ENCODE measurements at regions not wholly inside any gene's neighbourhood (a gene's known extent, or its start where the extent isn't known, plus 50 kb on each side); places are given as distances from the start of the nearest gene placed in this dataset.

DNA sequence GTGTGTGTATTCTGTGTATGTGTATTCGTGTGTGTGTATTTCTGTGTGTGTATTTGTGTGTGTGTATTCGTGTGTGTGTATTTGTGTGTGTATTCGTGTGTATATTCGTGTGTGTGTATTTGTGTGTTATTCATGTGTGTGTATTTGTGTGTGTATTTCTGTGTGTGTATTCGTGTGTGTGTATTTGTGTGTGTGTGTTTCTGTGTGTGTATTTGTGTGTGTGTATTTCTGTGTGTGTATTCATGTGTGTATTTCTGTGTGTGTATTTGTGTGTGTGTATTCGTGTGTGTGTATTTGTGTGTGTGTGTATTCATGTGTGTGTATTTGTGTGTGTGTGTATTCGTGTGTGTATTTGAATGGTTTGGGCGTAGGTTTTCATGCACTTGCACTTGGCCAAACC is 405.4 kb downstream of the SOX2 start:
- in situ Hi-C loops (cut with HindIII; ENCODE audit: low pct_unique_long_range_greater_than_20kb, low sequenced_read_pairs) (no loop called here), intact Hi-C loops (cut with micrococcal nuclease; ENCODE audit: unreplicated experiment) (no loop called here)
- Histone ChIP-seq H3K27me3 (ENCODE audit: control insufficient read depth, insufficient read depth, low read length) (no peaks in the 10 kb centered on the region), H3K27ac (ENCODE audit: low read length) (no peak overlapping the region), H3K9me3 (ENCODE audit: control insufficient read depth, insufficient read depth, low read depth, low read length) (no peaks in the 10 kb centered on the region), H3K36me3 (ENCODE audit: control insufficient read depth, insufficient read depth, low read length) (no peaks in the 10 kb centered on the region), H3K4me3 (ENCODE audit: low read depth in 2 of 2, low read length in 2 of 2) (no peak overlapping the region), H3K4me1 (ENCODE audit: control insufficient read depth, insufficient read depth, low read length) (no peaks in the 10 kb centered on the region)
- DNase-seq (ENCODE audit: low read depth, low spot score): no peak
- ChIA-PET CTCF (no interaction called here), POLR2A (no interaction called here)
- BruUV-seq (replicated peaks): no TSS peak
- ATAC-seq: no peak
- no peak for TF ChIP-seq SIN3A (IDR thresholded peaks at IDR 0.05; ENCODE audit: borderline replicate concordance, insufficient read depth, low read depth, low read length)
- no peak for TF ChIP-seq POLR2AphosphoS5 (IDR thresholded peaks at IDR 0.05; ENCODE audit: low read depth, low read length)
- TF ChIP-seq, protein P1, sequence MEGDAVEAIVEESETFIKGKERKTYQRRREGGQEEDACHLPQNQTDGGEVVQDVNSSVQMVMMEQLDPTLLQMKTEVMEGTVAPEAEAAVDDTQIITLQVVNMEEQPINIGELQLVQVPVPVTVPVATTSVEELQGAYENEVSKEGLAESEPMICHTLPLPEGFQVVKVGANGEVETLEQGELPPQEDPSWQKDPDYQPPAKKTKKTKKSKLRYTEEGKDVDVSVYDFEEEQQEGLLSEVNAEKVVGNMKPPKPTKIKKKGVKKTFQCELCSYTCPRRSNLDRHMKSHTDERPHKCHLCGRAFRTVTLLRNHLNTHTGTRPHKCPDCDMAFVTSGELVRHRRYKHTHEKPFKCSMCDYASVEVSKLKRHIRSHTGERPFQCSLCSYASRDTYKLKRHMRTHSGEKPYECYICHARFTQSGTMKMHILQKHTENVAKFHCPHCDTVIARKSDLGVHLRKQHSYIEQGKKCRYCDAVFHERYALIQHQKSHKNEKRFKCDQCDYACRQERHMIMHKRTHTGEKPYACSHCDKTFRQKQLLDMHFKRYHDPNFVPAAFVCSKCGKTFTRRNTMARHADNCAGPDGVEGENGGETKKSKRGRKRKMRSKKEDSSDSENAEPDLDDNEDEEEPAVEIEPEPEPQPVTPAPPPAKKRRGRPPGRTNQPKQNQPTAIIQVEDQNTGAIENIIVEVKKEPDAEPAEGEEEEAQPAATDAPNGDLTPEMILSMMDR (IDR thresholded peaks at IDR 0.05): no peak
- TF ChIP-seq, protein P2, sequence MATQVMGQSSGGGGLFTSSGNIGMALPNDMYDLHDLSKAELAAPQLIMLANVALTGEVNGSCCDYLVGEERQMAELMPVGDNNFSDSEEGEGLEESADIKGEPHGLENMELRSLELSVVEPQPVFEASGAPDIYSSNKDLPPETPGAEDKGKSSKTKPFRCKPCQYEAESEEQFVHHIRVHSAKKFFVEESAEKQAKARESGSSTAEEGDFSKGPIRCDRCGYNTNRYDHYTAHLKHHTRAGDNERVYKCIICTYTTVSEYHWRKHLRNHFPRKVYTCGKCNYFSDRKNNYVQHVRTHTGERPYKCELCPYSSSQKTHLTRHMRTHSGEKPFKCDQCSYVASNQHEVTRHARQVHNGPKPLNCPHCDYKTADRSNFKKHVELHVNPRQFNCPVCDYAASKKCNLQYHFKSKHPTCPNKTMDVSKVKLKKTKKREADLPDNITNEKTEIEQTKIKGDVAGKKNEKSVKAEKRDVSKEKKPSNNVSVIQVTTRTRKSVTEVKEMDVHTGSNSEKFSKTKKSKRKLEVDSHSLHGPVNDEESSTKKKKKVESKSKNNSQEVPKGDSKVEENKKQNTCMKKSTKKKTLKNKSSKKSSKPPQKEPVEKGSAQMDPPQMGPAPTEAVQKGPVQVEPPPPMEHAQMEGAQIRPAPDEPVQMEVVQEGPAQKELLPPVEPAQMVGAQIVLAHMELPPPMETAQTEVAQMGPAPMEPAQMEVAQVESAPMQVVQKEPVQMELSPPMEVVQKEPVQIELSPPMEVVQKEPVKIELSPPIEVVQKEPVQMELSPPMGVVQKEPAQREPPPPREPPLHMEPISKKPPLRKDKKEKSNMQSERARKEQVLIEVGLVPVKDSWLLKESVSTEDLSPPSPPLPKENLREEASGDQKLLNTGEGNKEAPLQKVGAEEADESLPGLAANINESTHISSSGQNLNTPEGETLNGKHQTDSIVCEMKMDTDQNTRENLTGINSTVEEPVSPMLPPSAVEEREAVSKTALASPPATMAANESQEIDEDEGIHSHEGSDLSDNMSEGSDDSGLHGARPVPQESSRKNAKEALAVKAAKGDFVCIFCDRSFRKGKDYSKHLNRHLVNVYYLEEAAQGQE (IDR thresholded peaks at IDR 0.05; ENCODE audit: insufficient read depth in 1 of 2, low read depth in 2 of 2, low read length in 1 of 2): no peak
- TF ChIP-seq TCF7L2 (IDR thresholded peaks at IDR 0.05; ENCODE audit: low read depth, low read length): no peak

DNA sequence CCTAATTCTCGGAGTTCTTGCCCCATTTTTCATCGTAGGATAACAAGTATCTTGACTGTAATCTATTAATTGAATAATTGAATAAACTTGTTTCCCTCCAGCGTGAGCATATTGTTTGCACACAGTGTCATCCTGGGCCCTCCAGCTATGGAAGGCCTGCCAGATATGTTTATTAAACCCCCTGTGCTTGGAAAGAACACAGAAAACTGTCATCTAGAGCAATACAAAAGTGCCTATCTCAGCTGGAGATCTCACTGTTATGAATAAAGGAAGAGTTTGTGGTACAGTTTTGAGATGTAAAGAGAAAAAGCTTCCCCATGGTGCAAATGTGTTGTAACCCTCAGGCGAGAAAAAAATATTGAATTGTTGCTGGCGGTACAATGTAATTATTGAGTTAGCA is 405.9 kb downstream of the SOX2 start:
- TF ChIP-seq SIN3A (IDR thresholded peaks at IDR 0.05; ENCODE audit: borderline replicate concordance, insufficient read depth, low read depth, low read length): no peak
- TF ChIP-seq TCF7L2 (IDR thresholded peaks at IDR 0.05; ENCODE audit: low read depth, low read length): no peak
- TF ChIP-seq, protein P2 (IDR thresholded peaks at IDR 0.05; ENCODE audit: insufficient read depth in 1 of 2, low read depth in 2 of 2, low read length in 1 of 2): no peak
- TF ChIP-seq, protein P1 (IDR thresholded peaks at IDR 0.05): no peak
- TF ChIP-seq POLR2AphosphoS5 (IDR thresholded peaks at IDR 0.05; ENCODE audit: low read depth, low read length): no peak
- DNase-seq (ENCODE audit: low read depth, low spot score): no peak
- Histone ChIP-seq H3K36me3 (ENCODE audit: control insufficient read depth, insufficient read depth, low read length) (no peaks in the 10 kb centered on the region), H3K9me3 (ENCODE audit: control insufficient read depth, insufficient read depth, low read depth, low read length) (no peaks in the 10 kb centered on the region), H3K4me3 (ENCODE audit: low read depth in 2 of 2, low read length in 2 of 2) (no peak overlapping the region), H3K27ac (ENCODE audit: low read length) (no peak overlapping the region), H3K27me3 (ENCODE audit: control insufficient read depth, insufficient read depth, low read length) (no peaks in the 10 kb centered on the region), H3K4me1 (ENCODE audit: control insufficient read depth, insufficient read depth, low read length) (no peaks in the 10 kb centered on the region)
- intact Hi-C loops (cut with micrococcal nuclease; ENCODE audit: unreplicated experiment) (no loop called here), in situ Hi-C loops (cut with HindIII; ENCODE audit: low pct_unique_long_range_greater_than_20kb, low sequenced_read_pairs) (no loop called here)
- POLR2A ChIA-PET: no interaction called here
- CTCF ChIA-PET: no interaction called here
- BruUV-seq (replicated peaks): no TSS peak
- no peak for ATAC-seq

Data from Panc1 (cell line).